Activated CD4-positive, alpha-beta T cell treated with anti-CD3 and anti-CD28 coated beads, Interleukin-2, amount 50 U/mL, for 1 hour (primary cell): ENCODE measurements at regions not wholly inside any gene's neighbourhood (a gene's known extent, or its start where the extent isn't known, plus 50 kb on each side); places are given as distances from the start of the nearest gene placed in this dataset.
A peak's percentile ranks its signal among the peaks of the same experiment; 100 is the strongest.
"Not testable (repeated sequence)": the region's sequence is repeated elsewhere in the genome, so short reads cannot be mapped to it uniquely, and the experiment has no call there.

Experiments used
- DNase-seq: peaks from one replicate; pipeline ENCODE4 v3.0.0-alpha.2; 2020

DNA sequence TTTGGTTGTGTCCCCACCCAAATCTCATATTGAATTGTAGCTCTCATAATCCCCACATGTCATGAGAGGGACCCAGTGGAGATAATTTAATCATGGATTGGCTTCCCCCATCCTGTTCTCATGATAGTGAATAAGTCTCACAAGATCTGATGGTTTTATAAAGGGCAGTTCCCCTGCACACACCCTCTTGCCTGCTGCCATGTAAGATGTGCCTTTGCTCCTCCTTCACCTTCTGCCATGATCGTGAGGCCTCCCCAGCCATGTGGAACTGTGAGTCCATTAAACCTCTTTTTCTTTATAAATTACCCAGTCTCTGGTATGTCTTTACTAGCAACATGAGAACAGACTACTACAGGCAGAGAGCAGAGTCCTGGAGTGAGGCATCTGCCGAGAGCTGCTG lies 90.2 kb upstream of the SLC45A1 start:
- DNase-seq = not testable (repeated sequence)

DNA sequence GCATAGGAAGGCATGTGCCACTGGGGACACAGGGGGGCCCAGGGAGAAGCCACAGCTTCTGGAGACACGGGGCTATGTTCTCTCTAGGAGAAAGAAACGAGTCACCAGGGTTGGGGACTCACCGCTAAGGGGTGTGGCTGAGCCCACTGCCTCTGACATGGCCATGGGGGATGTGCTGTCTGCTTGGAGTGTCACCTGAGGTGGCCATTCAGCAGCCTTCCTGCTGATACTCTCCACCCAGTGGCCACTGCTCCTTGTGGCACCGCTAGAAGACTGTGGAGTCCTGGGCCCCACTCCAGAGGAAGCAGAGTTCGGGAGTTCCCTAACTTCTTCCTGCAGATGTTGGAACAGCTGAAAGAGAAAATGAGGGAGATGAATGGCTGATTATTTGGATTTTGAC lies 91.2 kb upstream of the SLC45A1 start:
- DNase-seq = no peak

DNA sequence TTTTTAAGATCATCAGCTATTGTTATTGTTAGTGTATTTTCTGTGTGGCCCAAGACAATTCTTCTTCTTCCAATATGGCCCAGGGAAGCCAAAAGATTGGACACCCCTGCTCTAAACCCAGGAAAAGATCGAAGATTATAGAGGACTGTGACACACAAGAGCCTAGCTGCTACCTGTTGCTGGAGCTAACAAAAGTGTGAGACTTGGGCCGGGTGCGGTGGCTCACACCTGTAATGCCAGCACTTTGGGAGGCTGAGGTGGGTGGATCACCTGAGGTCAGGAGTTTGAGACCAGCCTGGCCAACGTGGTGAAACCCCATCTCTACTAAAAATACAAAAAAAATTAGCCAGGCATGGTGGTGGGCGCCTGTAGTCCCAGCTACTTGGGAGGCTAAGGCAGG lies 91.9 kb upstream of the SLC45A1 start:
- not testable (repeated sequence) for DNase-seq

DNA sequence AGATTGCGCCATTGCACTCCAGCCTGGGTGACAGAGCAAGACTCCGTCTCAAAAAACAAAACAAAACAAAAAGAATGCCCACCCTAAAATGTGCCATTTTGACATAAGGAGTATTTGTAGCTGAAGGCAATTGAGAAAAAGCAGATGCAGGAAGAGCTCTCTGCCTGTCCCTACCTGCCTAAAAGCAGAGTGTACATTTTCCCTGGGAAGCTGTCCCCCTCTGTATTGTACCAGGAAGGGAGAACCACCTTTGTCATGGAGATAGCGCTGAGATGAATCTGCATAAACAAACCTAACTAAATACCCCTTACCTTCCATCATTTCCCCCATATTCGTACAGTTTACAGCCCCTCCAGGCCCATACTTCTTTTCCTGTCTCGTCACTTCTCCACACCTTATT lies 94.4 kb upstream of the SLC45A1 start:
- no peak for DNase-seq

DNA sequence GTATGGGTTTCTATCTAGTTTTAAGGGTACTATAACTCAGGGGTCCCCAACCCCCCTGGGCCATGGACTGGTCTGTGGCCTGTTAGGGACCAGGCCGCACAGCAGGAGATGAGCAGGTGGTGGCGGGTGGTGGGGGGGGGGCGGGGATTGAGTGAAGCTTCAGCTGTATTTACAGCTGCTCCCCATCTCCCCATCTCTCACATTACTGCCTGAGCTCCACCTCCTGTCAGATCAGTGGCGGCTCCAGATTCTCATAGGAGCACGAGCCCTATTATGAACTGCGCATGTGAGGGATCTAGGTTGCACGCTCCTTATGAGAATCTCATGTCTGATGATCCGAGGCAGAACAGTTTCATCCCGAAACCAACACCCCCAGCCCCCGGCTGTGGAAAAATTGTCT lies 95.1 kb upstream of the SLC45A1 start:
- no peak for DNase-seq

DNA sequence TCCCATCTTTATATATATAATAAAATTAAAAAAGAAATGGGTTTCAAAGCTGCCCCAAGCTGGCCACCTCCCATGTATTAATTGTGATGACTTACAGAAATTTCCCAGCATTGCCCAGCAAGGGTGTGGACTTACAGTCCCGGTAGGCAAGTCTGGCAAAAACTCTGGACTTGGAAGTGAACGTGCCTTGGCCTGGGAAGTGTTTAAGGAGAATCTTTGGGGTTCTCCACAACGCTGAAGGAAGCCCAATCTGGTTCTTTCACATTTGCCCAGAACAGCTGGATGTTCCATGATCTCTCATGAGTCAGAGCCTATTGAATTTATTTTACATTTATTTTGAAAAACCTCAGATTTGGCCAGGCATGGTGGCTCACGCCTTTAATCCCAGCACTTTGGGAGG lies 98.4 kb upstream of the SLC45A1 start:
- DNase-seq = no peak

DNA sequence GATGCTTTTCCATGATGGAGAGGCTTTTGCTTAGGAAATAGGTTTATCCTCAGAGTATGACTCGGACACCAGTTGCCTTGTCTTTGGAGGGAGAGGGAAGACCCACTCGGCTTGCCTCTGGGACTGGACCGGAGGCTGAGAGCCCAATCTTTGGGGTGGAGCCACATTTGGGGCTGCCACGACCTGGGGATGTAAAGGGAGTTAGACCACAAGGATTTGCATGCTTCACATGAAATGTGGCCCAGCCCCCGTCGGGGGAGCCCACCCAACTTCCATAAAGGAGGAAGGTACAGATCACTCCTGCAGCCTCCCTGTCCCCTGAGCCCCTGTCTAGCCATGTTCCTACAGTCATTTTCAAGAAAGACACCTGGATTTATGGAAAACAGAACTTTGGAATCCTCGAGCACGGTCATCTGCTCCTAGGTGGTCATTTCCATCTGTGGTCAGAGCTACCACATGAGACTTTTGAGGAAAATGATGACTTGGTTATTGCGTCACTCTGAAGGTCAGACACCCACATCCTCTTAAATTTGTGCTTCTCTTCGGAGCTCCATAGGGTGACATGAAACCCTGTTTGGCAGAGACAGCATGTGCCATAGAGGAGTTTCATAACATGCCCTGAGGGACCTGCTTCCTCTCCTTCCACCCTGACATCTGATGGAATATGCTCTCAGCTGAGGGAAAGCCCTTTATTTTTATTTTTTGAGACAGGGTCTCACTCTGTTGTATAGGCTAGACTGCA lies 99.4 kb upstream of the SLC45A1 start:
- no peak for DNase-seq

DNA sequence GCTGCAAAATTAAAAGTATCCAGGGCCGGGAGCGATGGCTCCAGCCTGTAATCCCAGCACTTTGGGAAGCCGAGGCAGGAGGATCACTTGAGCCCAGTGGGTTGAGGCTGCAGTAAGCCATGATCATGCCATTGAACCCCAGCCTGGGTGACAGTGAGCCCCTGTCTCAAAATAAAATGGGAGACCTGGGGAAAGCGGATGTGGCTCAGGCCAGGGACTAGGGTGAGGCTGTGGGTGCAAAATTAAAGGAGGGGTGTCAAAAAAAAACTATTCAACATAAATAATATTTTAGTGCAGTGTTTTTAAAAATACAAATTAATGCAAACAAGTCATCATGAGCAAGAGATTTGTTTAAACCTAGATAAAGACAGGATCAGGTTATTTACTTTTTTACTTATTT lies 100.1 kb upstream of the SLC45A1 start:
- no peak for DNase-seq

DNA sequence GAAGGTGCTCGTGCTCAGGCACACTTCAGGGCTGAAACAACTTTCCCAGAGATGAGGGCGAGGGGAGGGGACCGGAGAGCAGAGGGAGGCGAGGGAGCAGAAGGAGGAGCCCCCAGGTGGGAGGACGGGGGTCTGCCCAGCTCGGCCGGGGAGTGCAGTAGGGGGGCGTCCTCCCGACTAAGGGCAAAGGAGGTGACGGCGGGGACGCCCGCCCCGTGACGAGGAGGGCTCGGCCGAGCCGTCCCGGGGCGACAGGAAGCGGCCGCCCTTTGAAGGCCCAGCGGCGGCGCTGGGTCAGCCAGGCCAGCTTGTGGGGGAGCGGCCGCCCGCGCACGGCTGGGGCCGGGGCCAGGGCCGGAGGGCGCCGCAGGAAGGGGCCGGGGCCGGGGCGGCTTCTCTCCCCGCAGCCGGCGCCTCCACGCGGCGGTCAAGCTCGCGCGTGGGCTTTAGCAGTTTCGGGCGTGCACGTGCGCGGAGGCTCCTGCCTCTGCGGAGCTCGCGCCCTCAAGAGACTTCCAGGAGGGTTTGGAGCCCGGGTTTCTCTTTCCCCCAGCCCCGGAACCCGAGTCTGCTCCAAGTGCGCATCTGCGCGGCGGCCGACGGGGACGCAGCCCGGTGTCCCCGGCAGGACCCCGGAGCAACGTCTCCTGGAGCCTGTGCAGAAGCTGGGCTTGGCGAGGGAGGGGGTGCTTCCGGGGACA lies 100.8 kb upstream of the SLC45A1 start:
- peak; percentile 6 for DNase-seq

DNA sequence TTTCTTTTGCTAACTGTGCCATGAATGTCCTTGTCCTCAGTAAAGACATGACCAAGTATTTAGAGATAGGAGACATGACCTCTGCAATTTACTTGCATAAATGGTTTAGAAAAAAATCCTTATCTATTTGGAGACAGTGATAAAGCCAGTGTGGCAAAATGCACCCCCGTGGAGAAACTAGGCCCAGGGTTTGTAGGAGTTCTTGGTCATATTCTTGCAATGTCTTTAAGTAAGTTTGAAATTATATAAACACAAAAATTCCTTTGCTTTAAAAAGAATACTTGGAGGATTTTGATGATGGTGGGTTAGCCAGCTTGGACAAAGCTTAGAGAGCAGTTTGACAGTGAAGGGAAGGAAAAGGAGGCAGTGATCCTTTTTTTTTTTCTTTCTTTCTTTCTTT lies 101.9 kb upstream of the SLC45A1 start:
- no peak for DNase-seq

DNA sequence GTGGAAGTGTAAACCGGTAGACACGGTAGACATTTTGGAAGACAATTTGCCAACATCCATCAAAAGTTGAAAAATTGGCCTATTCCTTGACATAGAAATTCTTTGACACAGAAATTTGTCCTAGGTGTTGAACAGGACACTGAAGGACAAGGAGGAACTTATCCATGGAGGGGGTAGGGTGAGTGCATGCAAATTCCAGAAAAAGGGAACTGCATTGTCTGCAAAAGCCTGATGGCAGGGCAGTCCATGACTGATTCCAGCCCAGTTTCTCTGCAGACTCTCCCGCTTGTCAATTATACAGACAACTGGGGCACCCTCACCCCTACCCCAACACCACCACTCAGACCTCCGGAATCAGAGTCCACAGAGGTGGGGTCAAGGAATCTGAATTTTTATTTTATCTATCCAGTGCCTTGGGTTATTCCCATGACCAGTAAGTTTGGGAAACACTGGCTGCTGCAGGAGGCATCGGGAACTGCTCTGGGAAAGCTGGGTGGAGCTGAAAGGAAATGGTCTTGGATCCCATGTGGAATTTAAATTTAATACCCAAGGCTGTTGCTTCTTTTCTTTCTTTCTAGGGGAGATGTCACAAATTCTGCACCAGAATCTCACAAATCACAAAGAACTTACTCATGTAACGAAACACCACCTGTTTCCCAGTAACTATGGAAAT lies 103.3 kb upstream of the SLC45A1 start:
- DNase-seq = no peak

DNA sequence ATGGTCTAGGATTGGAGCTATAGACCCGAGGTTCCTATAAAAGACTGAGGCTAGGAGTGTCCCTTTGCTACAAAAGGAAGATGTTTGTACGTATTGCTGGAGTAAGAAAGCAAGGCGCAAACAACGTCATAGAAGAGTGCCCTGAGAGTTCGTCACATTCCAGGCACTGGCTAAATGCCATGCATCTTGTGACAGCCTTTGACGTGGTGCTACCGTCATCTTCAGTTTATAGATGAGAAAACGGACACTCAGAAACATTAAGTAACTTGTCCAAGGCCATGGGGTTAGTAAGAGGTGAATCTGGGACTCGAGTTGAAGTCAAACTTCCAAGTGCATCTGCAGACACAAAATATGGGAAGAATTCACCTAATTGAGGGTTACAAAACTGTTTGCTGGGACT lies 104.2 kb upstream of the SLC45A1 start:
- DNase-seq = no peak

DNA sequence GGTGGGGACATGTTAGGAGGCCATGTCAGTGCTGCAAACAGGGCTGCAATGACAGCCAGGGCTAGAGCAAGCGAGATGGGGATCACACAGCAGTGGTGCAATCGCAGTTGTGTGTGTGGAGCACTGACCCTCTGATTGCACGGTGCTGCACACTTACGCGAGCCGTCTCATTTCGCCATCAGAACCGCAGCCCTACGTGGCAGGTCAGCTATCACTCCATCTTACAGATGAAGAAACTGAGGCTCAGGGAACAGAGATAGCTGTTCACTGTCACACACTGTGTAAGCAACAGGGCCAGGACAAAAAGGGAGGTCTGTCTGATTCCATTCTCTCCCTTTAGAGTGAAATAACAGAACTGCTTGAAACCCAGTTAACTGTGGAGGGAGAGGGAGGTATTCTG lies 104.8 kb upstream of the SLC45A1 start:
- no peak for DNase-seq

DNA sequence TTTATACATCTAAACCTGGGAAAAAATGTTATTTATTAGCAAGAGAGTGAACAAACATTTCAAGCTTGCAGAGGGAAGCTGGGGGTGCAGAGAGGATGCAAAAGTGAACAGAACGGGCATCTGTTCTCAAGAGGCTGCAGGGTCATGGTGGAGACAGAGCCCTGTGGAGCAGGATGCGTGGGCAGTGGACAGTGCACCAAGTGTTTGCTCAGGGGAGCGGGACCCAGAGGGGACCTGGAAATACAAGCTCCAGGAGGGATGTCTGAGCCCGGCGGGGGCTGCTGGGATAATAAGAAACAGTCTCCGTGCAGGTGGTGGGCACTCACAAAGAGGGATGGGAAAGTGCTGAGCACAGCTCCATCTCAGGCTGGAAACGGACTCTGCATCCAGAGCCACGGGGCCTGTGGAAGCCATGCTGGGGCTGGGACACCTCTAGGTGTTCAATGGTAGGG lies 105.3 kb upstream of the SLC45A1 start:
- no peak for DNase-seq

DNA sequence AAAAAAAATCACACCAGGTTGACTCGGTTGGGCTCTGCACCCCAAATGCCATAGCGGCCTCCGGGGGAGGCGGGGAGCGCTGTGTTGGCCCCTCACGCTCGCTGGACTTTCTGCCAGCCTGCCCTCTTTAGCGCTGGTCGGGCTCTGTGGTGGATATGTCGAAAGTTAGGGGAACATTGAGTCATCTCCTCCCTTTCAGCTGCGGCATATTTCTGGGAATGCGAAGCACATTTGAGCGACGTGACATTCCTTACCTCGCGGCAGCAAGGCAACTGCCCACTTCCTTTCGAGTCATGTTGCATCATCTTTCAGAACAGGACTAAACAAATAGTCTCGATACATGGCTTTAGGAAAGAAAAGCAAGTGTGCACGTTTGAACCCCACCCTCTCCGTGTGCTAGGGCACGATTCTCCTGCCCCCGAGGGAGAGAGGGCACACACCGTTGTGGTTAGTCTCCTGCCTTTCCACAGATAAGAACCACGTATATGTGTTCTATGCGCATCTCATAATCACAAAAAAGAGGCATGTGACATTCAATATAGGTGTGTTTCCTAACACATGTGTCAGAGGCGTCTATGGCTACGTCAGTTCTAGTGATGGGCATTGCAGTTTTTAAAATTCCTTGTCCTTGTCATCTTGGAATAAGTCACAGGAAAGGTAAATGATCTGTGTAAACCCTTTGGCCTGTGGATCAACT lies 105.9 kb upstream of the SLC45A1 start:
- DNase-seq = no peak

DNA sequence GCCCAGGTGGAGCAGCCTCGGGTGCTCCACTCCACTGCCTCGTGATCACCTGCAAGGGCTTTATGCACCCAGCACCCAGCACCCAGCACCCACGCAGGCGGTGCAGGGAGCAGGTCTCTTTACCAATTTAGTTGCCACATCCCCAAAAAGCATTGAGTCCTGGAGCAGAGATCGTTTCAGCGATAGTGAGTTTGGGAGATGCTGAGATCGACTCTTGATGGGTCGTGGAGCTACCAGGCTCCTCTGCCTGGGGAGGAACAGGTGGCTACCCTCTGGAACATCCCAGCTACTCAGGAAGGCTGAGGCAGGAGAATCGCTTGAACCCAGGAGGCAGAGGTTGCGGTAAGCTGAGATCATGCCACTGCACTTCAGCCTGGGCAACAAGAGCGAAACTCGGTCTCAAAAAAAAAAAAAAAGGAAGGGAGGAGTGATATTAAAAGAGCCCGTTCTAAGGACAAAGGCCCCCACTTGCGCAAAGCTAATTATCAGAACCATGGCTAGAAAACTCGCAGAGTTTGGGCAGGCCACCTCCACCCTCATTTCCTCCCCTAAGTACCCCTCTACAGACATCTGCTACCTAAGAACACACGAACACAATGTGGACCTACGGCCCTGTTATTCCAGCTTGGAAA lies 106.5 kb upstream of the SLC45A1 start:
- DNase-seq = no peak

DNA sequence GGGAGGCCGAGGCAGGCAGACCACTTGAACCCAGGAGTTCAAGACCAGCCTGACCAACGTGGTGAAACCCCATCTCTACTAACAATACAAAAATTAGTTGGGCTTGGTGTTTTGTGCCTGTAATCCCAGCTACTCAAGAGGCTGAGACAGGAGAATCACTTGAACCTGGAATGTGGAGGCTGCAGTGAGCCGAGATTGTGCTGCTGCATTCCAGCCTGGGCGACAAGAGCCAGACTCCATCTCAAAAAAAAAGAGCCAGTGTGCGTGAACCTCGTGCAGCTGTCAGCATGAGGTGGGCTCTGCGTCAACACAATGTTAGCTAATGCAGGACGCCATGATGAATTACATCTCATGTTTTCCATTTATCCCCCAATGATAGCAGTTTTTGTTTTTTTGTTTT lies 110.7 kb upstream of the SLC45A1 start:
- no peak for DNase-seq

DNA sequence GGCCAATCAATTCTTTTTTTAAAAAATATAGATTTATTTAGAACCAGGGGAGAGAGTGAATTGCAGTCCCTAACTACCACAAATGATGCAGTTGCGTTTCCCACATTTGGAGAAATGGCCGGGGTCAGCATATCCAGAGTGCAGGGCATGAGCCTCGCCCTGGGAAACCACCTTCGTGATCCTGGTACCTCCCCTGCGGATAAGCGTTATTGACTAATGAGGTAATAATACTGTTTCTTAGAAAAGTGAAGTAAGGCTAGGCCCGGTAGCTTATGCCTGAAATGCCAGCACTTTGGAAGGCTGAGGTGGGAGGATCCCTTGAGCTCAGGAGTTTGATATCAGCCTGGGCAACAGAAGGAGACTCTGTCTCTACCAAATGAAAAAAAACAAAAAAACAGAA lies 111.5 kb upstream of the SLC45A1 start:
- no peak for DNase-seq

DNA sequence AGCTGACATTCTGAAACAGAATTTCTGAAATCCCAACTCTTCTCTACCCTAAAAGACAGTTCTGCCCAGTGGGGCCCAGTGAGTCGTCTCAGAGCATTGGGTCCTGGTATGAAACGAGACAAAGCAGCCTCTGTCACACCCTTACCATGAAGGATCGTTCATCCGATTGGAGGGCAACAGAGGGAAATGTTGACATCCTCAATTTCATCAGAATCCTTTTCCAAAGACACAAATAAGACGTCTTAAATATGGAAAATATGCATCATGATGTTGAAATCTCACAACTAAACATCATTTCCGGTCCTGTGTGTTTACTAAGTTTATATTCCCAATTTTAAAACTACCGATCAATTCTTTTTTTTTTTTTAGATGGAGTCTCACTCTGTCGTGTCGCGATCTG lies 112.1 kb upstream of the SLC45A1 start:
- DNase-seq = no peak

DNA sequence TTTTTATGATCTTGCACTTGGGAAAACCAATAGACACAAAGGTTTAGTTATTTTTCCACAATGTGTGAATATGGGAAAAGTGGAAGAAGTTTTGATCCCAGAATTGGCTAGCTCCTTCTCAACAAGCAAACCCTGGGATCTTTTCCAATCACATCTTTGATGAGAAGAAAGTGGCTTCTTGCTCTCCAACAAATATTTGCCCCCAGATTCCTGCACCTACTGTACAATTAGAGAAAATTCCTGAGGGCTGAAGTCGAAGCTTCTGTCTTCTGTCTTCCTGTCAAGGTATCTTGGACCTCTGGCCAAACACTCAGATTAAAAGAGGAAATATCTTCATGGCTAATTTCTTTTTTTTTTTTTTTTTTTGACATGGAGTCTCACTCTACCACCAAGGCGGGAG lies 113.1 kb upstream of the SLC45A1 start:
- no peak for DNase-seq

DNA sequence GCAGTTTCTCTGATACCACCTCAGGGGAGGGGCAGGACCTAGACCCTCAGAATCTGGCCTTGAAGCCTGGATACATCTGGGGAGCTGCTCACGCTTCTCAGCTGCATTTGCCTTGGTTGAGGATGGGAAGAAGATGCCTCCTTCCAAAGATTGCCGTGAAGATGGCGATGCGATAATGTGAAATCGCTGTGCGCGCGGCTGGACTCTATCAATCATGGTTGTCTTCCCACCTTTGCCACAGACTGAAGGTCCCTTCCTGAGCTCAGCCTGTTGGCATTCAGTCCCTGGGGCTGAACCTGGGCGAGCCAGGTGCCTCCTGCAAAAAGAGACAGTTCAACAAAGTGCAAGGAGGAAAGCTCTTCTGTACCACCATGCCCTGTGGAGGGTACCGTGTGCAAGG lies 114.4 kb upstream of the SLC45A1 start:
- no peak for DNase-seq

DNA sequence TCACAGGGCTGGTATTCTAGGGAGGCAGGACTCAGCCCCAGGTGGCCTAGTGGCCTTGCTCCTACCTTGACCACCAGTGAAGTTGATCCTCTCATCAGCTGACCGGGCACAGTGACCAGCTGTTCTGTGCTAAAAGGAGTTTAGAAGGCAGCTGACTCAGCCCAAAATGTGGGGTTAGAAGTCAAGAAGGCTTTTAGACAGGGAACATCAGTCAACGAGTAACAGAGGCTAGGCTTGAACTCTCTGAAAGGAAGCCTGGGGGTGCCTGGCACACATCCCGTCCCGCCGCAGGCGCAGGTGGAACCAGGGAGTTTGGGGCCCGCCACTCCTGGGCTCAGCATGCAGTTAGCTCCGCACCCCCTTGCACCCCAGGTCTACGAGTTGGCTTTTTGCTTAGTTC lies 114.9 kb upstream of the SLC45A1 start:
- no peak for DNase-seq
